ENCODE measurements at regions not wholly inside any gene's neighbourhood (a gene's known extent, or its start where the extent isn't known, plus 50 kb on each side); places are given as distances from the start of the nearest gene placed in this dataset.

GRCh38 chr13:48775285-48775684 lies 121.6 kb downstream of the CYSLTR2 start:
- Histone ChIP-seq H3K27me3 (no peaks in the 10 kb centered on the region), H3K36me3 (no peaks in the 10 kb centered on the region), H3K9me3 (peaks cover 0 to 8% of the 10 kb centered on the region in 2 donors), H3K4me1 (no peaks in the 10 kb centered on the region), H3K4me3 (no peak overlapping the region), H3K27ac (peak overlapping the region in 1 of 2 donors; percentile 46)
- TF ChIP-seq POLR2AphosphoS5 (IDR thresholded peaks at IDR 0.05), result no peak
- TF ChIP-seq CTCF (IDR thresholded peaks at IDR 0.05), result no peak
- no peak for TF ChIP-seq POLR2A (IDR thresholded peaks at IDR 0.05)
- intact Hi-C loops (cut with DNase I; ENCODE audit: low total_unique reads), result no loop called here
- DNase-seq (ENCODE audit: low spot score in 2 of 2), result no peak

GRCh38 chr13:48775804-48776203 lies 122.1 kb downstream of the CYSLTR2 start:
- H3K27ac ChIP-seq, result no peak overlapping the region
- no peak overlapping the region for H3K4me3 ChIP-seq
- H3K9me3 ChIP-seq, result peaks cover 2 to 14% of the 10 kb centered on the region in 2 donors
- TF ChIP-seq POLR2AphosphoS5 (IDR thresholded peaks at IDR 0.05), result no peak
- no peak for TF ChIP-seq CTCF (IDR thresholded peaks at IDR 0.05)
- no peak for TF ChIP-seq POLR2A (IDR thresholded peaks at IDR 0.05)
- intact Hi-C loops (cut with DNase I; ENCODE audit: low total_unique reads), result no loop called here
- no peak for DNase-seq (ENCODE audit: low spot score in 2 of 2)
- no peaks in the 10 kb centered on the region for H3K36me3 ChIP-seq
- no peaks in the 10 kb centered on the region for H3K4me1 ChIP-seq
- no peaks in the 10 kb centered on the region for H3K27me3 ChIP-seq

GRCh38 chr13:48776401-48776800 lies 122.7 kb downstream of the CYSLTR2 start:
- H3K36me3 ChIP-seq, result no peaks in the 10 kb centered on the region
- no peak for DNase-seq (ENCODE audit: low spot score in 2 of 2)
- no peaks in the 10 kb centered on the region for H3K27me3 ChIP-seq
- no peak overlapping the region for H3K27ac ChIP-seq
- no peaks in the 10 kb centered on the region for H3K4me1 ChIP-seq
- intact Hi-C loops (cut with DNase I; ENCODE audit: low total_unique reads), result no loop called here
- H3K4me3 ChIP-seq, result no peak overlapping the region
- TF ChIP-seq CTCF (IDR thresholded peaks at IDR 0.05) (no peak), POLR2A (IDR thresholded peaks at IDR 0.05) (no peak), POLR2AphosphoS5 (IDR thresholded peaks at IDR 0.05) (no peak)
- H3K9me3 ChIP-seq, result peaks cover 6 to 19% of the 10 kb centered on the region in 2 donors

GRCh38 chr13:48778610-48779009 lies 124.9 kb downstream of the CYSLTR2 start:
- no peak overlapping the region for H3K27ac ChIP-seq
- no peaks in the 10 kb centered on the region for H3K4me1 ChIP-seq
- H3K36me3 ChIP-seq, result no peaks in the 10 kb centered on the region
- intact Hi-C loops (cut with DNase I; ENCODE audit: low total_unique reads), result no loop called here
- no peak for DNase-seq (ENCODE audit: low spot score in 2 of 2)
- H3K27me3 ChIP-seq, result no peaks in the 10 kb centered on the region
- H3K4me3 ChIP-seq, result no peak overlapping the region
- peaks cover 6 to 19% of the 10 kb centered on the region in 2 donors for H3K9me3 ChIP-seq
- TF ChIP-seq CTCF (IDR thresholded peaks at IDR 0.05) (no peak), POLR2AphosphoS5 (IDR thresholded peaks at IDR 0.05) (no peak), POLR2A (IDR thresholded peaks at IDR 0.05) (no peak)

GRCh38 chr13:48780713-48781341 lies 127.1 kb downstream of the CYSLTR2 start:
- TF ChIP-seq POLR2AphosphoS5 (IDR thresholded peaks at IDR 0.05), result no peak
- TF ChIP-seq POLR2A (IDR thresholded peaks at IDR 0.05), result no peak
- TF ChIP-seq CTCF (IDR thresholded peaks at IDR 0.05), result no peak
- Histone ChIP-seq H3K9me3 (peaks cover 6 to 19% of the 10 kb centered on the region in 2 donors), H3K27ac (no peak overlapping the region), H3K4me1 (no peaks in the 10 kb centered on the region), H3K36me3 (no peaks in the 10 kb centered on the region), H3K4me3 (no peak overlapping the region), H3K27me3 (no peaks in the 10 kb centered on the region)
- intact Hi-C loops (cut with DNase I; ENCODE audit: low total_unique reads), result no loop called here
- DNase-seq (ENCODE audit: low spot score in 2 of 2), result no peak
